ENCODE measurements at regions not wholly inside any gene's neighbourhood (a gene's known extent, or its start where the extent isn't known, plus 50 kb on each side); places are given as distances from the start of the nearest gene placed in this dataset.
"Not testable (repeated sequence)": the region's sequence is repeated elsewhere in the genome, so short reads cannot be mapped to it uniquely, and the experiment has no call there.

DNA sequence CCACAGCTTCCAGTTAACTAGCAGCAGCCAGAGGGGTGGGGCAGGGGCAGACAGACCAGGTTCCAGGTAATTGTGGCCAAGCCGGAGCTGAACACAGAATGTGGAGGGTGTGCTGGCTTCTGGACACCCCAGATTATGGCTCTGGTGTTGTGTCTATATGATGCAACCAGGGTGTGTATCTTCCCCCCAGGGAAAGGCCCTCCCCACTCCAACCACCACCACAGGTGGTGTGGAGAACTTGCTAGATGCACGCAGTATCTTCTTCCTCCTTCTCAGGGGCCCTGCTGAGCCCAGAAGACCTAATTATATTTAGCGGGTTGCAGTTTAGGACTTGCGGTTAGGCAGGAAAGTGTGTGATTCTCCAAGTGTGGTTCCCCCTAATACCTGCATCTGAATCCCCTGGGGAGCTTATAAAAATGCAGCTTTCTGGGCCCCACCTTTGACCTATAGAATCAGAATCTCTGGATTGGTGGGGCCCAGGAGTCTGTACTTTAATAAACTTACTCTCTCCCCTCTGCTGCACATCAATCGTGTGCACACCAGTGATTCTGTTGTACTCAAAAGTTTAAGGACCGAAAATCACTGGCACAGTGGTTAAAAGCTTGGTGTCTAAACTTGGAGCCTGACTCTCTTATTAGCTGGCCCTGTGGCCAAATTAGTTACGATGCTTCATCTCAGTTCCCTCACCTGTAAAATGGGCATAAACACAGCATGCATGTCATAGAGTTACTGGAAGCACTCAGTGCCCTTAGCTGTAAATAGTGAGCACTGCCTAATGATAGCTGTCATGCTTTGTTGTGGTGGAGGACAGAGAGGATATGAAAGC lies 379.1 kb upstream of the PROK2 start:
- no peak for DNase-seq

GRCh38 chr3:72162649-72163184 lies 377.8 kb upstream of the PROK2 start:
- no peak for DNase-seq

- DNase-seq: peak in 3 of 51 donors; percentile 8 to 35 (median 28)
Measured at GRCh38 chr3:72161881-72162595, 377.1 kb upstream of the PROK2 start.

DNA sequence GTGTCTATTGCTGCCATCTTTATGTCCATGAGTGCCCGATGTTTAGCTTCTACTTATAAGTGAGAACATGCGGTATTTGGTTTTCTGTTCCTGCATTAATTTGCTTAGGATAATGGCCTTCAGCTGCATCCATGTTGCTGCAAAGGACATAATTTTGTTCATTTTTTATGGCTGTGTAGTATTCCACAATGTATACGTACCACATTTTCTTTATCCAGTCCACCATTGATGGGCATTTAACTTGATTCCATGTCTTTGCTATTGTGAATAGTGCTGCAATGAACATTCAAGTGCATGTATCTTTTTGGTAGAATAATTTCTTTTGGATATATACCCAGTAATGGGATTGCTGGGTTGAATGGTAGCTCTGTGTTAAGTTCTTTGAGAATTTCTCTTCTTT lies 376.3 kb upstream of the PROK2 start:
- DNase-seq: not testable (repeated sequence)

DNA sequence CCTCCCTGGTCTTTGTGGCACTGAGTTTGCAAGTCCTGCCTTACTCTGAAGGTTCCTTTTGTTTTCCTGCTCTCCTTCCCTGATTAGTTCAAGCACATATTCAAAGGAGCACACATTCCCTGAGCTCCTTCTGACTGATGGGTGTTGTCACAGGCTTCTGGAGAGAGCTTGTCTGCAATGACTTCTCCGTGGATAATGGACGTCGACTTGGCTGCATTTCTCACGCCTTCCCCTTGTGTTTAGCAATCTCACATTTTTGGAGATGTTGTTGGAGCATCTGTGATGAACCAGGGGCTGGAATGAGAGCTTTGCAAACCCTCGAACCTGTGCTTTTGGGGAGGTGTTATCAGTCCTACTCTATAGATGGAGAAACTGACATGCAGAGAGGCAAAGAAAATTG lies 375.4 kb upstream of the PROK2 start:
- DNase-seq: no peak

GRCh38 chr3:72159487-72159886 lies 374.5 kb upstream of the PROK2 start:
- no peak for DNase-seq

DNA sequence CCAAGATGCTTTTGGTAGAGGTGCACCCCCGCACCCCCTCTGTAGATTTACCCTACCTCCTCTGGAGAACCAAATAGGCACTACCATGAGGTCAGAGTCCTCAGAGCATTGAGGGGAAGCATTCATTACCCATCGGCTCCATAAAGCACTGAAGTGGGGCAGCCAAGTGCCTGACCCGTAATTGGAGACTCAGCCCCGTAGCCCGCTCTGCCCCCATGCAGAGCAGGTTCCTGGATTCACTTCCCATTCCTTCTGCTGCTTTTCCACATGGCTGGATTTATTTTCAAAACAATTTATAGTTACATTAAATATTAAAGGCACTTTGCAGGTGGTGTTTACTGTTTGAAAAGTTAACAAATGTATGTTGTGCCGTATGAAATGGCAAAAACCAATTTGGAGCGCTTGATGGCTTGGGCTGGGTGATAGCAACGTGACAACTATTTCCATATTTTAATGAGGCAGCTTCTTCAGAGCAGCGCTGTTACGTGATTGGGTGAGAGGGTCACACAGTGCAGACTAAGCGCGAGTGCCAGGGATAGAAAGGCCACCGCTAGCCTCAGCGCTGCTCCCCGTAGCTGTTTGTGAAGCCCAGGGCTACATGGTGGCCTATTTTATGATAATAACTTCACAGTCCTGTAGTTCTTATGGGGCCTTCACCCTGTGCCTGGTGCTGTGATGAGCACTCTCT lies 373.8 kb upstream of the PROK2 start:
- DNase-seq: no peak

DNA sequence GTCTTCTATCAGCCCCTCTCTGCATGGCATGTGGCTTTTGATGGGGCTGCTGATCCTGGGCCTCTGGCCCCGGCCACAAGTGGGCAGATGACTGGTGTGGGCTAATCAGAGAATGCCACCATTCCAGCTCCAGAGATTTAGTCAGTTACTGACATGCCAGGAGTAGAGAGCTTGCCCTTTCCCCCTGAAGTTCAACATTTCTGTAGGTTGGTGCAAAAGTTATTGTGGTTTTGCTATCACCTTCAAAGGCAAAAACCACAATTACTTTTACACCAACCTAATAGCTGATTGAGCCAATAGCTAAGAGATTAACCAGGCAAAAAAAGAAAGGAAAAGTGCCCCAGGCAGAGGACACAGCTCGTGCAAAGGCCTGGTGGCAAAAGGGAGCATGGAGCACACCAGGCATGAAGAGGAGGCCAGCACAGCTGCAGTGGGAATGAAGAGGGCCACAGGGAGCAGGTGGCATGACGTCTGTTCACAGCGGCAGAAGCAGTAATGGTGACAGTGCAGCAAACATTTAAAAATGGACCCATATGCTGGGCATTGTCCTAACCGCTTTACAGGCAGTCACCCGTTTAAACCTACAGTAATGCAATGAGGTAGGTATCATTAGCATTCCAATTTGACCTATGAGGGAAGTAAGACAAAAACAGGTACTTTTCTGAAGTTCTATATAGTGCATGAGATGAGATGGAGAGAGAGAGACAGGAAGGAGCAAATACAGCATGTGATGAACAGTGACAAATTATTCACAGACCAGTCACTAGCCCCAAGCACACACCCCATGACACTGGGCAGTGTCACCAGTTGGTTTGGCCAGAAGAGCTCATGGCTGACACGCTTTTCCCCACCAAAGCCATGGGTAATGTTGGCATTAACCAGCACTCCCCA lies 373.0 kb upstream of the PROK2 start:
- DNase-seq: peak in 3 of 51 donors; percentile 9 to 15 (median 12)

DNA sequence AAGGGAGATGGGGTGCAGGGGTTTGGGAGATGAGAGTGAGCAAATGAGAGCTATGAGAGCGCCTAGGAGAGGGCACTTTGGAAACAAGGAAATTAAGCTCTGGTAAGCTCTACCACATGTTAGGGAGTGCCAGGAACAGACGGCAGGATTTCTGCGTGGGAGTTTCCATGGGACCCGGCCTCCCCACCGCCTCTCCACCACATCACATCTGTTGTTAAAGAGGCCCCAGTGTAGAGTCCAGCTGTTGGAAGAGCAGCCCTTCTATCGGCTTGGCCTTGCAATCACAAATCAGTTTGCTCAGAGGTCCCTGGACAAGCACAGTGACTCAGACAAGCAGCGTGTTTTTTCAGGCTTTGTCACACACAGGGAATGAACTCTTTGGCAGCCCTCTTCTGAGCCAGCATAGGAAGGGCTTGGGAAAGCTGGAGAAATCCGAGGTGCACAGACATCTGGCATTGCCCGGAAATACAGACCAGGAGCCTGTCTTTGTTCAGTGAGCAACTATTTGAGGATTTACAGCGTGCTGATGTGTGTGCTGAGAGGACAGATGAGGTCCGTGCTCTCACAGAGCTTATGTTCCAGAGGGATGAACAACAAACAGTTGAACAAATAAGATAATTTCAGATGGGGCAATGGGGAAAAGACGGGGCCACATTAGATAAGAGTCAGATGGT lies 370.6 kb upstream of the PROK2 start:
- peak in 16 of 51 donors; percentile 7 to 59 (median 26) for DNase-seq

- no peak for DNase-seq
Measured at GRCh38 chr3:72154391-72155335, 369.7 kb upstream of the PROK2 start.

DNA sequence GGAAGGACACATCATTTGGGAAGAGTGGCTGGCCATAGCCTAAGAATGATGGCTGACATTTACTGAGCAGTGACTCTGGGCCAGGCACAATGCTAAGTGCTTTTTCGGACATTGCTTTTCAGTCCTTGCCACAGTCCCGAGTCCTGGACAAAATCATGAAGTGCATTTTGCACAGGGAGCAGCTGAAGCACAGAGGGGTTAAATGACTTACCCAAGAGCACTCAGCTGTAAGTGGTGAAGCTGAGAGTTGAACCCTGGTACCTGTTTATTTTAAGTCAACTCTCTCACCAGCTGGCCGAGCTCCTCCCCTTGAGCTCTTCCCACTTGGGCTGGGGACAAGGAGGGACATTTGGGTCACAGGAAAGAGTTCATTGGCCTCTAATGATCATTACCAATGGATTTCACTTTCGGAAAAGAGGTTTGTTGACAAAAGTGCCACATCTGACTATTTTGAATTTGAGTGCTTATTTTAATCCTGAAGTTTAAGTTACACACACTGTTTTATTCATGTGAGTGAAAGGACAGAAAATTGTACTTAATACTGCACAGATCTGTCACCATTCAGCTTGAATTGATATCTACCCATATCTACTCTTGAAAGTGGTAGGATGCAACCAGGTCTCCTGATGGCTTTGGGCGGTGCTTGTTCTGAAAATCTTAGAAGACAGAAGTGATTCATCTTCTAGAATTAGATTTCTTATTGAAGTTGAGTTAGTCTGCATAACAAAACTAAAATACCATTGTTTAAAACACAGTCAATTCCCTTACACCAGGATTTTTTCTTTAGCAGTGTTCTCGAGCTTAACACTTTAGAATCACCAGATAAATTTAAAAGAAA lies 368.7 kb upstream of the PROK2 start:
- DNase-seq: peak in 1 of 51 donors; percentile 20

GRCh38 chr3:72152551-72153476 lies 367.9 kb upstream of the PROK2 start:
- peak in 45 of 51 donors; percentile 6 to 90 (median 42) for DNase-seq

DNA sequence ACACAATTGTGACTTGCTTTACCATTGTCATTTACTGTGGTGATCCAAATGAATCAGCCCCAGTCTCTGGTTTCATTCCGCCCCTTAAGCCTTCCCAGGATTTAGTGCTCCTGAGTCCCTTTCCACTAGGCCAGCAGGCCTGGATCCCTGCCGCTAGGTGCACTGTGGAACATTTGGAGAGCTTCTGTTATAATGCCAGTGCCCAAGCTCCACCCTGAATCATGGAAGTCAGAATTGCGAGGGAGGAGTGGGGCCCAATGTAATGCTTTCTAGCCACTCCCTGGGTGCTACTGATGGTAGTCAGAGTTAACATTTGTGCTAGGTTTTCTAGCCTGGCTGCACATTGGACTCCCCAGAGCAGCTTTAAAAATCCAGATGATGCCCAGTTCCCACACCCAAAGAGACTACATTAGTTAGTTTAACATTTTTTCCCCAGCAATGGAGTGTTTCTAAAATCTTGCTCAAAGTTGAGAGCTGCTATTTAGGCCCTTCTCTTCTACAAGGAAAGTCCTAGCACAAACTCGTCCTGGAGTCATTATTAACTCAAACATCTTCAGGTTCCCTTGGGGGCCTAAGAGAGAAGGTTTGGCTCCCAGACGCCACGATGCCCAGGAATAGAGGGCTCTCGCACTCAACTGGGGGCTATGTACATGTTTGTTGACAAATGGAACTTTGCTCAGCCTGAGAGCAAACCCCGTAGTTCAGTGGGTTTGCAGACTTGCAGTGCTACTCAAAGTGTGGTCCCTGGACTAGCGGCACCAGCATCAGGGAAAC lies 366.7 kb upstream of the PROK2 start:
- no peak for DNase-seq

- no peak for DNase-seq
Measured at GRCh38 chr3:72150634-72151412, 365.9 kb upstream of the PROK2 start.

- no peak for DNase-seq
Measured at GRCh38 chr3:72149645-72150300, 364.8 kb upstream of the PROK2 start.
